HG02759 (cell line): ENCODE measurements at regions not wholly inside any gene's neighbourhood (a gene's known extent, or its start where the extent isn't known, plus 50 kb on each side); places are given as distances from the start of the nearest gene placed in this dataset.
"Not testable (repeated sequence)": the region's sequence is repeated elsewhere in the genome, so short reads cannot be mapped to it uniquely, and the experiment has no call there.

Experiments
- ATAC-seq: cut with Tn5 transposase; IDR thresholded peaks from one replicate; pipeline ENCODE4 v1.9.1; 2021; ENCODE audit warnings: mild to moderate bottlenecking, moderate library complexity; ENCODE audit not compliant: unreplicated experiment

DNA sequence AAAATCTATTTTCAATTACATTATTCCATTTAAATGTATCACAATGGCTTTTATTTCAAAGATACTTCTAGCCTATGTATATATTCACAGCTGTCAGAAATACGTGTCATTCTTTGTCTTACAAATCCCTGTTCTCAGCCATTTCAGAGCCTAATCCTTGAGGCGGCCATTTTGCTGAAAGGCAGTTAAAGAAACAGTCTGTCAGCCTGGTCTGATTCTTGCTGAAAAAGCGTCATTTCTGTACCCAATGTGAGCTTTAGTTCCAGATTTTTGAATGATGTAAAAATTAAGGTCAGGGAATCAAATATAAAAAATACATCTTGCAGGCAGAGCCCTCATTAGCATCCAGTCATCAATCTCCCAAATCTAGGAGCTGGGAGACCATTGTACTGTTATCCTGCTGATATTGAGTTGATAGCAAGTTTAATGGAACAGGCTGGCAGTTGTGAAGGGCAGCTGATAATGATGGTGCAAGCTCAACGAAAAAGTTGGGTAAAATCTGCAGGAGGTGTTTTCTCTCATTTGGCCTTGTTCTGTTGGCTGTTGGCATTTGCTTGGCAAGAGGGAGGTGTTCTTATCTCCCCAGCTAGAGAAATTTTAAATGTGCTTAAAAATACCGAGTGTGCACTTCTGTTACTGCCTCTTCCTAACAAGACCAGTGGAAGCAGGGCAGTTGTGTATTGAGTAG lies 314.8 kb downstream of the SOX4 start:
- ATAC-seq = no peak

DNA sequence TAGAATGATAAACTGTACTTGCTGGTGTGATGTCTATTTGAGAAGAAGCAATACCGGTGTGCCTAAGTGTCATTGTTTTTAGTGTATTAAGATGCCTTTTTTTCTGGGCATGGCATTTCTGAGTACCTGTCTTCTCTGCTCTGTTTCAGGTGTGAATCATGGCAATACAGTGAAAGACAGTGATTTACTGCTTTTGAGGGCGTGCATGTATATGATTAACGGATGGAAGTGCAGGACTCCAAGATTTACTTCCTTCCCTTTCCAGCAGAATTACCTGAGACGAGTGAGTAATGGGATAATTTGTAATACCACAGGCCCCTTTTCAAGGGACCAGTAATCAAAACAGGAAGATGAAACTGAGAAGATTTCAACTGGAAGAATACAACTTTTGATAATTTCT lies 315.8 kb downstream of the SOX4 start:
- no peak for ATAC-seq

DNA sequence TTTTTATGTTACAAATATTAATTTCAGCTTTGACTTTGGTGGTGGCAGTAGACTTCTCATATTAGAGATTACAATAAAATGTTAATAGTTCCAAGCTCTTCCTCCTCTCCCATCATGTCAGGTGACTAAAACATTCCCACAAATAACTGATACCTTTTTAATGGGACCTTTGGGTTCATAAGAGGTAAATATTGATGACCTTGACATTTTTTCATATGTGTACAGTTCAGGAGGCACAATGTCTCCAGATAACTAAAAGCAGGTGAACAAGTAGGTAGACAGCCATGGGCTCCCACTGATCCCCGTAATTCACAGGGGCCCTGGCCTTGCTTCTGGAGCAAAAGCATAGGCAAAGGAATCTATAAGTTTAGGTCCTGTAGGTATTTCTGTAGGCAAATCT lies 317.7 kb downstream of the SOX4 start:
- no peak for ATAC-seq

DNA sequence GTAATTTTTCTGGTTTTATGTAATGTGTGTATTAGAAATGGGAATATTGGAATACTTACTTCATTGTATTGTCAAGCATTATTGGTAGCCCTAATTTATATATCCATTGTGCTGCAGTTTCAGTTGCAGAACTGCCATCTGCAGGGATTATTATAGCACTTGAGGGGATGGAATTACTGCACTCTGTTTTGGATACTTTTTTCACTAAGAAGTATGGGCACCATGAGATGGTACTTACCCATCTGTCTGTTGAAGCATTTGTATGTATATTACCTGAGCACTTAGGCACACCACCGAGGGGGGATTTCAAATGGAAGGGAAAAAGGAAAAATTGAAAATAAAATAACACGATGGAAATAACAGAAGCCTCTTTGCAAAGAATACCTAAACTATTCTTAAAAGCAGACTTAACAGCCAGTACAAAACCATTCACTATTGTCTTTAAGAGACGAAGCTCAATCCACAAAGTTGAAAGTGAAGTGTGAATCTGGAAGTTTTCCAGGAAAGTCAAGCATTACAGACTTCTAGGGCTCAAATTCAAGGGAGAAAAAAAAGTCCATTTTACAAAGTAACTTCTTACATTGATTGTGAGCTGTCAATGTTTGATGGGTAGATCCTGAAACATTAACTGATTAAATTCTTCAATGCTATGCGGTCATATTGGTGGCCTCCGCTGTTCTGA lies 318.7 kb downstream of the SOX4 start:
- ATAC-seq = no peak

DNA sequence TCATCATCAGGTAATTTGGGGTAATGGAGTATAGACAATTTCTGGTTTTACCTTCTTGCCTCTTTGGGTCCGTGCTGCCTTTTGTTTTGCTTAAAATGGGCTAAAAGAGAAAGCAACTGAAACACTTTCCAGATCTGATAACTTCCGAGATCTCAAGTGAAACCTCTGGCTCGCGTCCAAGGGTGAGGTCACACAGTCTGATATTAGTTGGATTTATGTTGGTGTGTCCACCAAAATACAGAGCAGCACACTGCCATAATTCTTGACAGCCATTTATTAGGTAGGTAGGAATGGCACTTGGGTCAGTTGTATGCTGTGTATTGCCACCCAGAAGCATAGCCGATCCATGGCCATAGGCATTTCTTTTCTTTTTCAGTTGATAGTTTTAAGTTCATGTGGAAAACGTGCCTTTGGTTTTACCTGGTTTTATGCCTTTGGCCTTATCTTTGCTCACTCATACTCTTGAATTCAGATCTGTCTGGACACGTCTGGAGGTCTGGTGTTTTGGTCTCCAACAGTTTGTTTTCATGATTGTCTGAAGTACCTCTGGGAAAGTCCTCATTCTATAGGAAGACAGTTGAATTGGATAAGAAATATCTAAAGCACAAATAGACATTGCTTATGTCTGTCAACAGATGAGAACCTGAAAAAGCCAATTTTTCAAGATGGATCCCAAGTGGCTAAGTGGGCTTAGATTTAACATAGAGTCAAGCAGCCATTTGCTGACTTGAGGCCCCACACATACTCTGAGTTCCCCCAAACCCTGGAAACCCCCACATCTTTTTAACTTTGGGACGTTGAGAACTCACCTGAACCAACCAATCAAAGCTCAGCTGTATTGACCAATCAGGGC lies 320.8 kb downstream of the SOX4 start:
- no peak for ATAC-seq

DNA sequence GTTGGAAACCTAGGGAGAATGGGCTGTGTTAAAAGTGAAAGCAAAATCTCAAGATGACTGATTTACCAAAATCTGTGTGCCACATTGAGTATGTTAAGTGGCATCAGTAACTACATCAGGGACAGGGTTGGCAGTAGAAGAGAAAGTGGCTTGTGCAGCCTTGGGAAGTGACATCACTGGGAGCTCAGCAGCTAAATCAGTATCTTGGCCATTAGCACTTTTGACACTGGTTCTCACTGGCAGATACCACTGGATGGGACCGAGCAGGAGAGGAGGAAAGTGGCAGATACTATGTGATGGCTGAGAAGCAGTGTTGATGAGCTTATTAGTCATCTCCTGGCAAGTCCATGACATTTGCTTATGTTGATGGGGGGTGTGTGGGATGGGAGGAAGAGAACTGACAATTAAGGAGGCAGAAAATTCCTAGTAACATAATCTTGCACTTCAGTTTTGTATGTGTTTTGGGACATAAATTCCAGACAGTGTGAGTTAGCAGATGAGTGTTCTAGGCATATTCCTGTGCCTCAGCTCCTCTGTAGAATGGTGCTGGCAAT lies 322.2 kb downstream of the SOX4 start:
- no peak for ATAC-seq

DNA sequence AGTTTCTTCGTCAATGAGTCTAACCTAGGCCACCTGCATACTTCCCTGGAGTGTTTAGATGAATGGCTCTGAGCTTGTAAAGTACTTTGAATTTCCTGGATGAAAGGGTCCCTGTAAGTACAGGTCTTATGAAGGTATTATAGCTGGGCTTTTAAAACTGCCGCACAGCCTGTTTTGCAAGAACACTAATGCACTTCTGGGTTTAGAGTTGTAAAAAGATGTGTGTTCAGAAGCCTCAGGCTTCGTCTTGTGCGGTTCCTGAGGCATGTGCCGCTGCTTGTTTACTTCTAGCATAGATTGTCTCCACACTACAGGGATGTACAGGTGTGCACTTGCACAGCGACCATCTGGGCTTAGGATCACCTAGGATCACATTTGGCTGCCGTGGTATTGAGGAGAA lies 324.5 kb downstream of the SOX4 start:
- ATAC-seq = no peak

DNA sequence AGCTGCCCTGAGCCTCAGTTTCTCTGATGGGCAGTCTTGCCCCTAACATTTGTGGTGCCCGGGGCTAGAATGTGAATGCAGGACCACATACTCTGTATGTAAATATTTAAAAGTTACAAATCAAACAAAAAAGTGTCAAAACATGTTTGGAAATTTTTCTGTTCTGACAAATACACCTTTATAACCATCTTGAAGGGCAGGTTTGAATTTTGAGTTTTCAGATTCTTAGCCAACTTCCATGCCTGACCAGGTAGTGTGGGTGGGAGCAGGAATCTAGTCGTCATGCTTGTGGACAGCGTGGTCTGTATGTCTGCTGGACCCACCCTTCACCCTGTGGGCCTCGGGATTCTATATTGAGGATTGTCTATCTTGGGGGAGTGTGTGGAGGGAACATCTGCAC lies 325.1 kb downstream of the SOX4 start:
- ATAC-seq = no peak

DNA sequence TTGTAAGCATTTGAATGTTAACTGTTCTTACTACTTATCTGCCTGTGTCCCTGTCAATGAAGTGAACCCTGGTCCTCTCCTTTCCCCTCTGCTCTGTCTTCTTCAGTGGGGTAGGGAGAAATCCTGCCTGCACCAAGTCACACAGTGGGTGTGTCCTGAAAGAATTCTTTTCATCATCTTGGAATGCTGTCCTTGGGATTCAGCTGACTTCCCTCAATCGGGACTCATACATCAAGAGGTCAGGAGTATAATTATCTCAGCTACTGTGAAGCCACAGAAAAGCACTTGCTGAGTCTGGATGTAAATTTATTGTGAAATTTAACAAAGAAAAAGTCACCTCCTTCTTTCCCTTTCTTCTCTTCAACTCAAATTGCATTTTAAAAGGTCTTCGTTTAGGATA lies 328.5 kb downstream of the SOX4 start:
- ATAC-seq = no peak

DNA sequence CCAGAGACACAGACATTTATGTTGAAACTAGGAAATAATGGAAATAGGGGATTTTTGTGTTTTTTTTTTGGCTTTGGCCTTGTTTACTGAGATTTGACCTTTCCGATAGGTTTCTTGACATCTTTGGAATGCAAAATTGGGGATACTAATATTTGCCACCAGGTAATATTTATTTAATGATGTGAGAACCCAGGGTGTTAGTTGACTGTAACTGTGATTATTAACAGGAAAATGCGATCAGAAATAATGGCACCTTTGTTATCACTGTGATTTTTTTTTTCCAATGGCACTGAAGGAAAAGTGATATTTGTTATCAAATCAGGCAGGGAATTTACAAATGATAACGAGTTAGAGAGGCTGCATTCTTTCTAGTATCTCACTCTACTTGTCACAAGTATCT lies 330.5 kb downstream of the SOX4 start:
- no peak for ATAC-seq

DNA sequence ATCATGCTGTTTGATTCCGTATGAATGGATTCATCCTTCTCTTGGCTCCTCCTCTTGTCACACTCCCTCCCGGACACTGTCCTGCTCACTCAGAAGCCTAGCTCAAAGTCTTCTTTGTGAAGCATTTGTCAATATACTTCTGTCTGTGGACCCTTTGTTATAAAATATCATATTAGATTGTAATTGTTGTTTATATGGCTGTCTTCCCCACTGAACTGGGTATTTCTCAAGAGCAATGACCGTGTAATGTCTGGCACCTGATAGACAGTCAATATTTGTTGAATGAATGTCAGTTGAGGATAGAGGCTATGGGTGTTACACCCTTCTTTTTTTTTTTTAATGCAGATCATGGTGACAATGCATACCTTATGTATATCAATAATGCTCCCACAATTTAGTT lies 335.3 kb downstream of the SOX4 start:
- no peak for ATAC-seq

DNA sequence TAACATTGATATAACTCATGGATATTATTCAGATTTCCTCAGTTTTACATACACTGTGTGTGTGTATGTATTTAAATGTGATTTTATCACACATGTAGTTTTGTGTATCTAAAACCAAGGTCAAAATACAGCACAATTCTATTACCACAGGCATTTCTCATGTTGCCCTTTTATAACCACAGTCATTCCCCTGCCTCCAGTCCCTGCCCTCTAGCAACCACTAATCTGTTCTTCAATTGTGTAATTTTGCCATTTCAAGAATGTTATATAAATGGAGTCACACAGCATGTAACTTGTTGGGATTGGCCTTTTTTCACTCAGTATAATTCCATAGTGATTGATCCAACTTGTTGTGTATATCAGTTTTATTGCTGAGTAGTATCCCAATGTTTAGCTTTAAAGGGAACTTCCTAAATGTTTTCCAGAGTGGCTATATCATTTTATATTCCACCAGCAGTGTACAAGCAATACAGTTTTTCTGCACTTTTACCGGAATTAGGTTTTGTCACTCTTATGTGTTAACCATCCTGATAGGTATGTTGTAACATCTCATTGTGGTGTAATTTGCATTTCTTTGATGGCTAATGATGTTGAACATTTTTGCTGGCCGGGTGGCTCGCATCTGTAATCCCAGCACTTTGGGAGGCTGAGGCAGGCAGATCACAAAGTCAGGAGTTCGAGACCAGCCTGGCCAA lies 338.2 kb downstream of the SOX4 start:
- ATAC-seq = no peak

DNA sequence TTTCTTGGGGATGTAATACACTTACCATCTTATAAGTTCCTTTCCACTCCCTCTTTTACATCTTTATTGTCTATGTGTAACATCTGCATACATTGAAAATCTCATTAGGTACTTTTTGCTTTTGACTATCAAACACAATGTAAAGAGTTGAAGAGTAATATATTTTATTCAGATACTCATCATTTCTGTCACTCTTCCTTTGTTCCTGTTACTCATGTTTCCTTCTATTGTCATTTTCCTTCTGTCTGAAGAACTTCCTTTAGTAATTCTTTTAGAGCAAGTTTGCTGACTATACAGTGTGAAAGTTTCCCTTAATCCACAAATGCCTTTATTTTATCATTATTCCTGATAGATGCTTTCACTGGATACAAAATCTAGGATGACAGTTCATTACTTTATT lies 339.8 kb downstream of the SOX4 start:
- no peak for ATAC-seq

DNA sequence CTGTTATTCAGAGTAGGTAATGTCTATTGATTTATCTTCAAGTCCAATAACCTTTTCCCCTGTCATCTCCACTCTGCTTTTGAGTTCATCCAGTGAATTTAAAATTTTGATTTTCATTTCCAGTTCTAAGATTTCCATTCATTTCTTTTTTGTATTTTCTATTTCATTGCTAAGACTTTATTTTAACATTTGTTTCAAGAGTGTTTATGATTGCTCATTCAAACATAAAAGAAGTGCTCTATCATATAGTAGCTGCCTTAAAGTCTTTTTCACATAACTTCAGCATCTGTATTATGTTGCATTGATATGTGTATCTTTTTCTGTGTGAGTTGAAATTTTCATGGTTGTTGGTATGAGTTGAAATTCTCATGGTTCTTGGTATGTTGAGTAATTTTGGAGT lies 341.6 kb downstream of the SOX4 start:
- no peak for ATAC-seq

DNA sequence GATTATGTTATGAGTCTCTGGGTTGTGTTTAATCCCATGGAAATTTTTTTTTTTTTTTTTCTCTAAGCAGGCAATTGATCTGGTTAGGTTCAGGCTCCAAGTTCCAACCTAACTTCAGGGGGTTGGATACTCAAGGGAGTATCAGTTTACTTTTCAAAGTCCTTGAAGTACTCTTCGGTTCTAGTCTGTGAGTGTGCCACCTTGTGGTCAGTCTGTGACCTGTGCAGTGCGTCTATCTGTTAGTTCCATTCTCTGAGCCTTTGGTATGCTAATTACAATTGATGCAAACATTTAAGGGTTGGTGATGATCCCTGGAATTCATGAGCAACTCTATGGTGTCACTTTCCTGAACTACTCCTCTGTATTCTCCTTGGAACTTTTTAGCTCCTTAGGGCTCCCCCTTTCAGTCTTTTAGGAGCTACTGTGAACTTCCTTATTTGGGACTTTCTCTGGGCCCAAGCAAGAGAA lies 342.0 kb downstream of the SOX4 start:
- ATAC-seq = peak; percentile 76

DNA sequence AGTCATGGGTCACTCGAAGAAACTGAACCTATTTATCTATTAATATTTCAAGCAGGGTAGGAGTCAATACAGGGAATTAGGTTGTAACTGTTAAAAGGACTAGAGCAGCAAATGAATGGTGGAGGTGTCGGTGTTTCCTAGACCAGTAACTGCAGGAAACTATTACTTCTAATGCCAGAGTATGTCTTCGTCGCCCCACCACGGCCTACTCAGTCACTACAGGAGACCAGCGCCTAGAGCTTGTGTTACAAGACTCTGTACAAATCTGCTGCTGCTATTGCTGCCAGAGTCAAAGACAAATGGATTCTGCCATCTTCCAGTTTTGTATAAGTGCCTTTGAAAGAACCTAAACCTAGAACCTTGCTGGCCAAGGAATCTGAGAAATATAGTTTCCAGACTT lies 343.9 kb downstream of the SOX4 start:
- no peak for ATAC-seq

DNA sequence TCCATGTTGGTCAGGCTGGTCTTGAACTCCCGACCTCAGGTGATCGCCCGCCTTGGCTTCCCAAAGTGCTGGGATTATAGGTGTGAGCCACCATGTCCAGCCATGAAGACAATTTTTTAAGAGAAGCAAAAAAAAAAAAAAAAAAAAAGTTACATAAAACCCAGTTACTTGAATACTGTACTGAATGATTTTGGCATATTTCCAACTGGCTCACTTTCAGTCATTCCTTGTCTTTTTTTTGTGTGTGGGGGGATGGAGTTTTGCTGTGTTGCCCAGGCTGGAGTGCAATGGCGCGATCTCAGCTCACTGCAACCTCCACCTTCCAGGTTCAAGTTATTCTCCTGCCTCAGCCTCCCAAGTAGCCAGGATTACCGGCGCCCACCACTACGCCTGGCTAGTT lies 345.5 kb downstream of the SOX4 start:
- not testable (repeated sequence) for ATAC-seq

DNA sequence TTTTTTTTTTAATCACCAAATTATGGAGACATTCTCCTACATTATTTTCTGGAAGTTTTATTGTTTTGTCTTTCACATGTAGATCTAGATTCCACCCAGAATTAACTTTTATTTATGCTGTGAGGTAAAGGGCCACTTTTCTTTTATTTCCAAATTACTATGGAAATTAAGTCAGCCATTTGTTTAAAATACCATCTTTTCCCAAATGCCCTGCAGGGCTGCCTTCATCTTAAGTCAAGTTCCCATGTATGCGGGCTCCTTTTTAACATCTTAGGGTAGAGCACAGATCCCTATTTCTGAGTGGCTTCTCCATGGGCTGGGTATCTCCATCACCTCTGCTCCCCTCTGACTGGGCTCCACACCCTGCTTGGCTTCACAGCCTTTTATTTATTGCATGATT lies 348.4 kb downstream of the SOX4 start:
- ATAC-seq = no peak

DNA sequence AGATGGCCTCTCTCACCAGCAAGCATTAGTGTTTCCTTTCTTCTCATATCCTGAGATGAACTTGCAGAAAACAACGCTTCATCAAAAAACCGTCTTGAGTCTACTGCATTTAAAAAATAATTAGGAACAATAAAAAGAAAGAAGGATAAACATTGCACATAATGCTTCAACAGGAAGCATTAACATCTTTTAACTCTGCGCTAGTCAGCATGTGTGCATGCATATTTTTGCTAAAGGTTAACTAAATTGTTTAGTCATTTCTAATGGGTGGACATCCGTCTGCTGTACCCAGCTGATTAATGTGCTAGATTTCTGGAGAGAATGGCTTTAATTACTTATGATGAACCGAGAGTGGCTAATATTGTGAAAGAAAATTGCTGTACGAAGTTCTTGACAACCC lies 349.3 kb downstream of the SOX4 start:
- no peak for ATAC-seq

DNA sequence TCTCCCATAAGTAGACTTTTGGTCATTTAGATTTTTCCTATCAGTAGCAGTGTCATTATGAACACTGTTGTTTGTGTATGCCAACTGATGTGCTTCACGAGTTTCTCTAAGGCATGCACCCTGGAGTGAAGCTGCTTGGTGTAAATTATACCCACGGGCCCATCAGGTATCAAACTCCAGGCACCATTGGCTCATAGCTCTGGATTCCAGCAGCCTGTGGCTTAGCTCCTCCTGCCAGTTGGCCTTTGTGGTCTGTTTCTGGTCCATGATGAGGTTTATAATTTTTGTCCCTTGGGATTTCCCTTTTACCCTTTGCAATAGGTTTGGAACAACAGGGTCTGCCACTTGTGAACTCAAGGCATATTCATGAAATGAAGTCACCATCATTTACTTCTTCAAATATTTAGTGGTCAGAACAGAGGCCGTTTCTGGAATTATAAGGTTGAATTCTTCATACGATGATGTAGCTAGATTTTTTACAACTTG lies 350.5 kb downstream of the PRL start:
- ATAC-seq = no peak

DNA sequence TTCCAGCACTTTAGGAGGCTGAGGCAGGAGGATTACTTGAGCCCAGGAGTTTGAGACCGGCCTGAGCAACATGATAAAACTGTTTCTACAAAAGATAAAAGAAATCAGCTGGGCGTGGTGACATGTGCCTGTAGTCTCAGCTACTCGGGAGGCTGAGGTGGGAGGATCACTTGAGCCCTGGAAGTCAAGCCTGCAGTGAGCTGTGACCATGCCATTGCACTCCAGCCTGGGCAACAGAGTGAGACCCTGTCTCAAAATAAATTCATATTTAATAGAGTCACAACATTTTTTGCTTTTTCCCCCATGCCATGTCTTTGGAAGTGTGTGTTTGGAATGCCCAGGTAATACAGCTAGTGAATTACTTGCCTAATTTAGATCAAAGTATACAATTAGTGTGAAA lies 349.6 kb downstream of the PRL start:
- not testable (repeated sequence) for ATAC-seq
